ENCODE measurements at regions not wholly inside any gene's neighbourhood (a gene's known extent, or its start where the extent isn't known, plus 50 kb on each side); places are given as distances from the start of the nearest gene placed in this dataset.

GRCh38 chr6:147710890-147711289, 202.4 kb downstream of the SAMD5 start:
- no peak for TF ChIP-seq CTCF (IDR thresholded peaks at IDR 0.05; ENCODE audit: low read depth, low read length)
- no peak for TF ChIP-seq MAX (IDR thresholded peaks at IDR 0.05; ENCODE audit: low read depth, low read length)
